ENCODE measurements at regions not wholly inside any gene's neighbourhood (a gene's known extent, or its start where the extent isn't known, plus 50 kb on each side); places are given as distances from the start of the nearest gene placed in this dataset.

DNA sequence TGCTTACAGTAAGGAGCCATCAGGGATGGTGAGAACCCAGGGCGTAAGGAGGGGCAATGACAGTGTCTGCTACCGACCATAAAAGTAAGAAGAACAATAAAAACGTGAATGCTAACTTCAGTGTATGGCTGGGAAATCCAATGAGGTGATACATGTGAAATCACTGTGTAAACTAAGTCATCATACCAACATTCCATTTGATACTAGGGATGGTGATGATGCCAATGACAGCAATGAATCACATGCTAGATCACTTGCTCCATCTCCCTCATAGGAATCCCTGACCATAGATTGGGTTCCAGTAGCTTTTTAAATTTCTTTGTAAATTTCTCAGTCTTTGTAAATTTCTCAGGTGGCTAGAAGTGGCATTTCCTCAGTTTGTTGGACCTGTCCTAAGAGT lies 146.3 kb downstream of the SMIM20 start:
- TF ChIP-seq CREM (IDR thresholded peaks at IDR 0.05; ENCODE audit: low read depth) = no peak
- TF ChIP-seq, protein P1, sequence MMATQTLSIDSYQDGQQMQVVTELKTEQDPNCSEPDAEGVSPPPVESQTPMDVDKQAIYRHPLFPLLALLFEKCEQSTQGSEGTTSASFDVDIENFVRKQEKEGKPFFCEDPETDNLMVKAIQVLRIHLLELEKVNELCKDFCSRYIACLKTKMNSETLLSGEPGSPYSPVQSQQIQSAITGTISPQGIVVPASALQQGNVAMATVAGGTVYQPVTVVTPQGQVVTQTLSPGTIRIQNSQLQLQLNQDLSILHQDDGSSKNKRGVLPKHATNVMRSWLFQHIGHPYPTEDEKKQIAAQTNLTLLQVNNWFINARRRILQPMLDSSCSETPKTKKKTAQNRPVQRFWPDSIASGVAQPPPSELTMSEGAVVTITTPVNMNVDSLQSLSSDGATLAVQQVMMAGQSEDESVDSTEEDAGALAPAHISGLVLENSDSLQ (IDR thresholded peaks at IDR 0.05) = no peak
